Calu3 (cell line): ENCODE measurements at regions not wholly inside any gene's neighbourhood (a gene's known extent, or its start where the extent isn't known, plus 50 kb on each side); places are given as distances from the start of the nearest gene placed in this dataset.
"Not testable (repeated sequence)": the region's sequence is repeated elsewhere in the genome, so short reads cannot be mapped to it uniquely, and the experiment has no call there.

Source experiments
- BruUV-seq: library from RNA; stranded (reverse); fragments of 400-500 nt; replicated peaks from 2 replicates; lab custom pipeline; 2021; lab: Mats Ljungman, UMichigan
- CTCF ChIA-PET: fragments of 300-600 bp; sonication (Branson Sonifier 250); formaldehyde crosslinking; loops from one replicate; lab custom pipeline; 2022; ENCODE audit warnings: antibody characterized with exemption; lab: Charles Lee
- DNase-seq: peaks from one replicate; pipeline ENCODE4 v3.0.0; 2022
- H3K27ac Mint-ChIP-seq: one replicate; pipeline ENCODE4 v1.8.0; 2022; ENCODE audit warnings: mixed read lengths; ENCODE audit not compliant: unreplicated experiment
- H3K27me3 Mint-ChIP-seq: one replicate; pipeline ENCODE4 v1.8.0; 2022; ENCODE audit warnings: mixed read lengths; ENCODE audit not compliant: unreplicated experiment
- H3K36me3 Mint-ChIP-seq: one replicate; pipeline ENCODE4 v1.8.0; 2022; ENCODE audit warnings: mild to moderate bottlenecking, moderate library complexity, mixed read lengths; ENCODE audit not compliant: insufficient read depth, unreplicated experiment
- H3K4me1 Mint-ChIP-seq: one replicate; pipeline ENCODE4 v1.8.0; 2022; ENCODE audit warnings: mild to moderate bottlenecking, low read depth, mixed read lengths; ENCODE audit not compliant: unreplicated experiment
- H3K4me3 Mint-ChIP-seq: one replicate; pipeline ENCODE4 v1.8.0; 2022; ENCODE audit warnings: mild to moderate bottlenecking, low read depth, moderate library complexity, mixed read lengths; ENCODE audit not compliant: unreplicated experiment
- H3K9me3 Mint-ChIP-seq: one replicate; pipeline ENCODE4 v1.8.0; 2022; ENCODE audit warnings: low read depth, mixed read lengths; ENCODE audit not compliant: unreplicated experiment
- intact Hi-C: fragments of 100-400 bp; cut with micrococcal nuclease; formaldehyde crosslinking; loops from one replicate; pipeline ENCODE4 v1.10.0; 2022; ENCODE audit not compliant: unreplicated experiment
- TF ChIP-seq, protein P1 (sequence below): fragments of 200-600 bp; IDR thresholded peaks from one replicate; pipeline ENCODE4 v1.8.0; 2022; ENCODE audit warnings: antibody characterized with exemption; ENCODE audit not compliant: unreplicated experiment

DNA sequence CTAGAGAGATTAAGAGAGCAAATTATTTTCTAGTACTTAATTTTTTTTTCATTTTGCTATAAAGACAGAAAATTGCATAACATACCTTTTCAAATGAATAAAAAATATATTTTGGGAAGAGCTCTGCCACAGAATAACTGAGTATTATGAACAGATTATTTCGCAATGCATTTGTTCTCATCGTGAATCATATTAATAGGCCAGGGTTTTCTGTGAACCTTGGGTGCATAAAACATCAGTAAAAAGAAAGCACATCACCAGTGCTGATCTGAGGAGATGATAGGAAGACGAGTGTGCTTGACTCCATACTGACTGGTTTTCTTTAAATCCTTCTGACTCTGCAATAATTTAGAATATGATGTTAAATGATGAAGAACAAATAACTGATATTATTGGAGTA is 409.1 kb downstream of the CPS1 start:
- no peak for DNase-seq
- no peaks in the 10 kb centered on the region for H3K27me3 Mint-ChIP-seq
- H3K36me3 Mint-ChIP-seq = no peaks in the 10 kb centered on the region

DNA sequence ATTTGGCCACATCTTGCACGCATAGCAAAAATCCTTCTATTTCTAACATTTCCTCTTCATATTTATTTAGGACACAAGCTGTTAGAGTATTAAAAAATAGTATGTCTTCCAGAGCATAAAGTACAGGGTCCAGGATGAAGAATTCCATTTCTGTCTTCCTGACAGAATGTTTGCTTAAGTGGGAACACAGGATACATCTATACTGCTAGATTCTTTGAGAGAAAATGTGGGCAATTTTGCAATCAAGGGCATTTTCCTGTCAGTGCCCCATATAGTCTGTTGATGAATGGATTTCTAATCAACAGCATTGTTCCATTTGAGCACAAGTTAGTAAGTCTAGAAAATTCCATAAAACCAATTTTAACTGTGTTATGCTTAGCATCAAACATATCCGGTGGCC is 409.9 kb downstream of the CPS1 start:
- Mint-ChIP-seq H3K27ac (no peak overlapping the region), H3K27me3 (no peaks in the 10 kb centered on the region), H3K9me3 (no peaks in the 10 kb centered on the region), H3K36me3 (no peaks in the 10 kb centered on the region), H3K4me1 (peaks cover 5% of the 10 kb centered on the region), H3K4me3 (no peak overlapping the region)
- no TSS peak for BruUV-seq
- no peak for DNase-seq
- intact Hi-C loops = no loop called here
- CTCF ChIA-PET = no interaction called here
- TF ChIP-seq, protein P1, sequence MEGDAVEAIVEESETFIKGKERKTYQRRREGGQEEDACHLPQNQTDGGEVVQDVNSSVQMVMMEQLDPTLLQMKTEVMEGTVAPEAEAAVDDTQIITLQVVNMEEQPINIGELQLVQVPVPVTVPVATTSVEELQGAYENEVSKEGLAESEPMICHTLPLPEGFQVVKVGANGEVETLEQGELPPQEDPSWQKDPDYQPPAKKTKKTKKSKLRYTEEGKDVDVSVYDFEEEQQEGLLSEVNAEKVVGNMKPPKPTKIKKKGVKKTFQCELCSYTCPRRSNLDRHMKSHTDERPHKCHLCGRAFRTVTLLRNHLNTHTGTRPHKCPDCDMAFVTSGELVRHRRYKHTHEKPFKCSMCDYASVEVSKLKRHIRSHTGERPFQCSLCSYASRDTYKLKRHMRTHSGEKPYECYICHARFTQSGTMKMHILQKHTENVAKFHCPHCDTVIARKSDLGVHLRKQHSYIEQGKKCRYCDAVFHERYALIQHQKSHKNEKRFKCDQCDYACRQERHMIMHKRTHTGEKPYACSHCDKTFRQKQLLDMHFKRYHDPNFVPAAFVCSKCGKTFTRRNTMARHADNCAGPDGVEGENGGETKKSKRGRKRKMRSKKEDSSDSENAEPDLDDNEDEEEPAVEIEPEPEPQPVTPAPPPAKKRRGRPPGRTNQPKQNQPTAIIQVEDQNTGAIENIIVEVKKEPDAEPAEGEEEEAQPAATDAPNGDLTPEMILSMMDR = no peak

More for the DNA sequence above, 409.1 kb downstream of the CPS1 start:
- Mint-ChIP-seq H3K9me3 (no peaks in the 10 kb centered on the region), H3K4me3 (no peak overlapping the region), H3K4me1 (no peaks in the 10 kb centered on the region), H3K27ac (no peak overlapping the region)
- TF ChIP-seq, protein P1 = no peak
- no TSS peak for BruUV-seq
- intact Hi-C loops = no loop called here
- CTCF ChIA-PET = no interaction called here

DNA sequence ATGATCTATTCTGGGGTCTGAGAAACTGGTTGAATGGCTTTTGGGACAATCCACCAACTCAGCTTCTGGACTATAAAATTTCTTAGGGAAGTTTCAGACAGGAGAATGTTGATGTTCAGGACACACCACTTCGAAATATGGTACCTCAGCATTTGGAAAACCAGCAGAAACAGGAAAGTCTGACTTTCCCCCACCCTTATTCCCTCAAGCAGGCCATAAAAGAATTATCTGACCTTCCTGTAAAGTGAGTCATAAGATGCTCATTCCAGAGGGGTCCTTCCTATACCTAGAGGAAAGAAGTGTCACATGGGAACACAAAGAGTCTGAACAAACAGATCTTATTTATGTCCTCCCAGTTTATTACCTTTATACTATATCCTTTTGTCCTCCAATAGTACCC is 415.0 kb downstream of the CPS1 start:
- BruUV-seq = no TSS peak
- TF ChIP-seq, protein P1 = no peak
- H3K4me3 Mint-ChIP-seq = no peak overlapping the region
- CTCF ChIA-PET = no interaction called here
- H3K4me1 Mint-ChIP-seq = peaks cover 7% of the 10 kb centered on the region
- no peaks in the 10 kb centered on the region for H3K36me3 Mint-ChIP-seq
- H3K9me3 Mint-ChIP-seq = no peaks in the 10 kb centered on the region
- no peak overlapping the region for H3K27ac Mint-ChIP-seq
- DNase-seq = no peak
- intact Hi-C loops = no loop called here
- H3K27me3 Mint-ChIP-seq = no peaks in the 10 kb centered on the region

DNA sequence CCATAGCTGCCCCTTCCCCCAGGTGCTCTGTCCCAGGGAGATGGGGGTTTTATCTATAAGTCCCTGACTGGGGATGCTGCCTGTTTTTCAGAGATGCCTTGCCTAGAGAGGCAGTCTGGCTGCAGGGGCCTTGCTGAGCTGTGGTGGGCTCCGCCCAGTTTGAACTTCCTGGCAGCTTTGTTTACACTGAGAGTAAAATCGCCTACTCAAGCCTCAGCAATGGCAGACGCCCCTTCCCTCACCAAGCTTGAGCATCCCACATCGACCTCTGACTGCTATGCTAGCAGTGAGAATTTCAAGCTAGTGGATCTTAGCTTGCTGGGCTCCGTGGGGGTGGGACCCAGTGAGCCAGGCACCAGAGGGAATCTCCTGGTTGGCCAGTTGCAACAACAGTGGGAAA is 430.4 kb downstream of the CPS1 start:
- DNase-seq, H3K27me3 Mint-ChIP-seq, intact Hi-C loops, CTCF ChIA-PET, H3K36me3 Mint-ChIP-seq, H3K4me1 Mint-ChIP-seq, BruUV-seq, H3K27ac Mint-ChIP-seq, H3K4me3 Mint-ChIP-seq: not testable (repeated sequence)
- H3K9me3 Mint-ChIP-seq = peaks cover 13% of the 10 kb centered on the region

DNA sequence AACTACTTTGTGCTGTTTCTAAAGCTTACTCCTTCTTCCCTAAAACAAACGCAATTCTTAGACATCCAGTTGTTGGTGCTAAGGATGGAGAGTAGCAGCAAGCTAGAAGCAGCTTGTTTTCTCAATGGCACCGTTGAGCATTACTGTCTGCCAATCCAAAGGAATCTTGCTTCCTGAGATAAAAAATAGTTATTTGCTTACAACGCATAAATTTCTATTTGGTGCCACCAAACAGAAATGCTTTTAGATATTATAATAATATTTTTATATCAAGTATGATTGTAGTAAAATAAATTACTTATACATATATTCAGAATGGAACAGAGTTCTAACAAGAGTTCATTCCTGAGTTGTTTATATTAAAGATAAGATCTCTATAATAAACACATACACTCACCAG is 434.7 kb downstream of the CPS1 start:
- TF ChIP-seq, protein P1 = no peak
- no peak for DNase-seq
- no peak overlapping the region for H3K27ac Mint-ChIP-seq
- intact Hi-C loops = no loop called here
- no peaks in the 10 kb centered on the region for H3K4me1 Mint-ChIP-seq
- H3K9me3 Mint-ChIP-seq = peaks cover 12% of the 10 kb centered on the region
- BruUV-seq = no TSS peak
- H3K4me3 Mint-ChIP-seq = no peak overlapping the region
- CTCF ChIA-PET = no interaction called here
- H3K36me3 Mint-ChIP-seq = no peaks in the 10 kb centered on the region
- H3K27me3 Mint-ChIP-seq = no peaks in the 10 kb centered on the region
